ENCODE measurements at regions not wholly inside any gene's neighbourhood (a gene's known extent, or its start where the extent isn't known, plus 50 kb on each side); places are given as distances from the start of the nearest gene placed in this dataset.
"Not testable (repeated sequence)": the region's sequence is repeated elsewhere in the genome, so short reads cannot be mapped to it uniquely, and the experiment has no call there.

- no peak for DNase-seq
Measured at GRCh38 chr13:89057862-89058261, 1386.7 kb downstream of the SLITRK5 start.

GRCh38 chr13:89061821-89062220 lies 1390.7 kb downstream of the SLITRK5 start:
- no peak for DNase-seq

- peak; percentile 45 for DNase-seq
Measured at GRCh38 chr13:89066868-89067466, 1395.8 kb downstream of the SLITRK5 start.

- DNase-seq = no peak
Measured at GRCh38 chr13:89072979-89073378, 1401.8 kb downstream of the SLITRK5 start.

- no peak for DNase-seq
Measured at GRCh38 chr13:89076622-89077021, 1405.5 kb downstream of the SLITRK5 start.

GRCh38 chr13:89082623-89083022 lies 1411.5 kb downstream of the SLITRK5 start:
- no peak for DNase-seq

GRCh38 chr13:89088107-89088506 lies 1416.9 kb downstream of the SLITRK5 start:
- DNase-seq = not testable (repeated sequence)

- DNase-seq = no peak
Measured at GRCh38 chr13:89097994-89098393, 1426.8 kb downstream of the SLITRK5 start.

GRCh38 chr13:89113744-89114143 lies 1442.6 kb downstream of the SLITRK5 start:
- no peak for DNase-seq

- no peak for DNase-seq
Measured at GRCh38 chr13:89115307-89115706, 1444.1 kb downstream of the SLITRK5 start.

GRCh38 chr13:89136678-89137077 lies 1465.5 kb downstream of the SLITRK5 start:
- DNase-seq = no peak

GRCh38 chr13:89150362-89150761 lies 1479.2 kb downstream of the SLITRK5 start:
- DNase-seq = no peak

GRCh38 chr13:89153941-89154340 lies 1482.8 kb downstream of the SLITRK5 start:
- no peak for DNase-seq

GRCh38 chr13:89163096-89163495 lies 1491.9 kb downstream of the SLITRK5 start:
- DNase-seq = no peak

GRCh38 chr13:89165685-89166084 lies 1494.5 kb downstream of the SLITRK5 start:
- no peak for DNase-seq

GRCh38 chr13:89169951-89170350 lies 1498.8 kb downstream of the SLITRK5 start:
- DNase-seq = no peak

GRCh38 chr13:89181041-89181440 lies 1509.9 kb downstream of the SLITRK5 start:
- peak; percentile 8 for DNase-seq

- no peak for DNase-seq
Measured at GRCh38 chr13:89199138-89199537, 1528.0 kb downstream of the SLITRK5 start.

- no peak for DNase-seq
Measured at GRCh38 chr13:89204435-89204834, 1533.3 kb downstream of the SLITRK5 start.

- DNase-seq = no peak
Measured at GRCh38 chr13:89205856-89206520, 1534.8 kb downstream of the SLITRK5 start.

- DNase-seq = no peak
Measured at GRCh38 chr13:89212186-89212585, 1541.0 kb downstream of the SLITRK5 start.

- DNase-seq = peak; percentile 58
Measured at GRCh38 chr13:89214185-89214584, 1543.0 kb downstream of the SLITRK5 start.

GRCh38 chr13:89215319-89215718 lies 1544.1 kb downstream of the SLITRK5 start:
- not testable (repeated sequence) for DNase-seq

- DNase-seq = no peak
Measured at GRCh38 chr13:89217813-89218212, 1546.6 kb downstream of the SLITRK5 start.
